Gastrocnemius medialis (tissue), 4 donors: ENCODE measurements at regions not wholly inside any gene's neighbourhood (a gene's known extent, or its start where the extent isn't known, plus 50 kb on each side); places are given as distances from the start of the nearest gene placed in this dataset.

Experiments
- ATAC-seq, 2 donors: fragments of 150-250 bp; one replicate each; pipeline ENCODE4 v1.9.1; 2016
- DNase-seq, 2 donors: peaks; one replicate each; pipeline ENCODE4 v3.0.0-alpha.2; 2019
- H3K27ac ChIP-seq, 4 donors: fragments of 200-600 bp; sonication (generic); 1 replicate in 1 of 4; 2 replicates in 3 of 4; pipeline ENCODE4 v1.5.1; 2016 to 2018; ENCODE audit warnings: mild to moderate bottlenecking in 2 of 4, moderate library complexity in 1 of 4
- H3K27me3 ChIP-seq, 3 donors: fragments of 200-600 bp; sonication (generic) in 2 of 3; 1 replicate in 1 of 3; 2 replicates in 2 of 3; pipeline versions ENCODE4 v1.5.1 to v1.6.0; 2016 to 2019; ENCODE audit warnings: mild to moderate bottlenecking in 1 of 3, moderate library complexity in 1 of 3
- H3K36me3 ChIP-seq, 2 donors: fragments of 200-600 bp; sonication (generic) in 1 of 2; one replicate each; pipeline ENCODE4 v1.5.1; 2017 to 2018
- H3K4me1 ChIP-seq, 2 donors: fragments of 200-600 bp; sonication (generic) in 1 of 2; one replicate each; pipeline ENCODE4 v1.5.1; 2016 to 2017; ENCODE audit warnings: mild to moderate bottlenecking in 2 of 2
- H3K4me3 ChIP-seq, 4 donors: fragments of 200-600 bp; sonication (generic) in 3 of 4; 1 replicate in 1 of 4; 2 replicates in 3 of 4; pipeline ENCODE4 v1.5.1; 2016 to 2019; ENCODE audit warnings: mild to moderate bottlenecking in 2 of 4
- H3K9me3 ChIP-seq, 3 donors: fragments of 200-600 bp; sonication (generic) in 2 of 3; 1 replicate in 1 of 3; 2 replicates in 2 of 3; pipeline ENCODE4 v1.5.1; 2016 to 2019
- CTCF ChIP-seq, 5 experiments: fragments of 450-650 bp in 3 of 5; fragments of 200-600 bp in 2 of 5; sonication (generic) in 2 of 5; IDR thresholded peaks in 4 of 5; conservative IDR thresholded peaks in 1 of 5; 1 replicate in 4 of 5; 2 replicates in 1 of 5; pipeline ENCODE4 v1.5.1; 2016 to 2019; ENCODE audit warnings: antibody characterized with exemption in 5 of 5, mild to moderate bottlenecking in 3 of 5, moderate library complexity in 3 of 5
- POLR2A ChIP-seq, 2 donors: fragments of 450-650 bp; IDR thresholded peaks; one replicate each; pipeline ENCODE4 v1.6.1; 2017; ENCODE audit warnings: antibody characterized with exemption in 2 of 2, mild to moderate bottlenecking in 2 of 2, moderate library complexity in 2 of 2
- in situ Hi-C, 4 donors: fragments of 200-750 bp; cut with MboI; loops; one replicate each; pipeline versions ENCODE4 v1.15.0 to v1.8.0; 2017; ENCODE audit warnings: low sequenced_read_pairs in 4 of 4
- intact Hi-C: fragments of 100-400 bp; cut with DNase I; formaldehyde crosslinking; loops from one replicate; pipeline ENCODE4 v1.15.1; 2023; ENCODE audit warnings: low total_unique reads

GRCh38 chr10:33862536-33863105, 528.2 kb upstream of the NRP1 start:
- no peak for DNase-seq
- TF ChIP-seq POLR2A (IDR thresholded peaks at IDR 0.05) (no peak), CTCF (IDR thresholded peaks at IDR 0.05 in 4 of 5, conservative IDR thresholded peaks at IDR 0.05 in 1 of 5) (no peak)
- no peaks in the 10 kb centered on the region for H3K36me3 ChIP-seq
- intact Hi-C loops, result no loop called here
- no peak overlapping the region for H3K27ac ChIP-seq
- H3K9me3 ChIP-seq, result no peaks in the 10 kb centered on the region
- in situ Hi-C loops, result no loop called here
- no peak for ATAC-seq
- no peak overlapping the region for H3K4me3 ChIP-seq
- H3K4me1 ChIP-seq, result peaks cover 4 to 12% of the 10 kb centered on the region in 2 donors
- H3K27me3 ChIP-seq, result no peaks in the 10 kb centered on the region

- no peaks in the 10 kb centered on the region for H3K27me3 ChIP-seq
- intact Hi-C loops, result no loop called here
- ATAC-seq (no peak), DNase-seq (no peak)
- TF ChIP-seq POLR2A (IDR thresholded peaks at IDR 0.05), result no peak
- no peak for TF ChIP-seq CTCF (IDR thresholded peaks at IDR 0.05 in 4 of 5, conservative IDR thresholded peaks at IDR 0.05 in 1 of 5)
- no peaks in the 10 kb centered on the region for H3K9me3 ChIP-seq
- in situ Hi-C loops, result no loop called here
- H3K27ac ChIP-seq, result no peak overlapping the region
- peaks cover 4 to 12% of the 10 kb centered on the region in 2 donors for H3K4me1 ChIP-seq
- no peak overlapping the region for H3K4me3 ChIP-seq
- H3K36me3 ChIP-seq, result no peaks in the 10 kb centered on the region
Observed at GRCh38 chr10:33861833-33862232, 527.4 kb upstream of the NRP1 start.

GRCh38 chr10:33861016-33861704, 526.7 kb upstream of the NRP1 start:
- no peaks in the 10 kb centered on the region for H3K9me3 ChIP-seq
- ATAC-seq (no peak), DNase-seq (no peak)
- H3K4me1 ChIP-seq, result peaks cover 4 to 12% of the 10 kb centered on the region in 2 donors
- in situ Hi-C loops, result no loop called here
- H3K4me3 ChIP-seq, result no peak overlapping the region
- no peak for TF ChIP-seq POLR2A (IDR thresholded peaks at IDR 0.05)
- TF ChIP-seq CTCF (IDR thresholded peaks at IDR 0.05 in 4 of 5, conservative IDR thresholded peaks at IDR 0.05 in 1 of 5), result no peak
- intact Hi-C loops, result no loop called here
- H3K27ac ChIP-seq, result no peak overlapping the region
- H3K36me3 ChIP-seq, result no peaks in the 10 kb centered on the region
- no peaks in the 10 kb centered on the region for H3K27me3 ChIP-seq

- H3K9me3 ChIP-seq, result no peaks in the 10 kb centered on the region
- in situ Hi-C loops, result no loop called here
- peaks cover 4 to 12% of the 10 kb centered on the region in 2 donors for H3K4me1 ChIP-seq
- ATAC-seq (no peak), DNase-seq (no peak)
- intact Hi-C loops, result no loop called here
- H3K27me3 ChIP-seq, result no peaks in the 10 kb centered on the region
- TF ChIP-seq POLR2A (IDR thresholded peaks at IDR 0.05) (no peak), CTCF (IDR thresholded peaks at IDR 0.05 in 4 of 5, conservative IDR thresholded peaks at IDR 0.05 in 1 of 5) (no peak)
- H3K36me3 ChIP-seq, result no peaks in the 10 kb centered on the region
- H3K27ac ChIP-seq, result no peak overlapping the region
- H3K4me3 ChIP-seq, result no peak overlapping the region
Observed at GRCh38 chr10:33860552-33860951, 526.1 kb upstream of the NRP1 start.
